Activated CD8-positive, alpha-beta memory T cell treated with anti-CD3 and anti-CD28 coated beads, Interleukin-2, amount 10 ng/mL, durations not matched to agents 7 days and 5 days (primary cell): ENCODE measurements at regions not wholly inside any gene's neighbourhood (a gene's known extent, or its start where the extent isn't known, plus 50 kb on each side); places are given as distances from the start of the nearest gene placed in this dataset.

Source experiments
- ATAC-seq: fragments of 150-1000 bp; cut with Tn5 transposase; one replicate; pipeline ENCODE4 v1.10.0; 2021; ENCODE audit warnings: moderate library complexity
- CTCF ChIA-PET: fragments of 350-600 bp; sonication (Branson Sonifier 250); formaldehyde crosslinking; loops from one replicate; lab custom pipeline; 2021; ENCODE audit warnings: antibody characterized with exemption; lab: Charles Lee
- DNase-seq: peaks from one replicate; pipeline ENCODE4 v3.0.0-alpha.2; 2020
- H3K27ac Mint-ChIP-seq: one replicate; pipeline ENCODE4 v1.8.0; 2021; ENCODE audit warnings: mild to moderate bottlenecking, mixed read lengths
- H3K27me3 Mint-ChIP-seq: one replicate; pipeline ENCODE4 v1.8.0; 2021; ENCODE audit warnings: mixed read lengths
- H3K36me3 Mint-ChIP-seq: one replicate; pipeline ENCODE4 v1.8.0; 2021; ENCODE audit warnings: mild to moderate bottlenecking, mixed read lengths
- H3K4me1 Mint-ChIP-seq: one replicate; pipeline ENCODE4 v1.8.0; 2021; ENCODE audit warnings: mixed read lengths
- H3K4me3 Mint-ChIP-seq: one replicate; pipeline ENCODE4 v1.8.0; 2021; ENCODE audit warnings: mild to moderate bottlenecking, moderate library complexity, mixed read lengths
- H3K9me3 Mint-ChIP-seq: one replicate; pipeline ENCODE4 v1.8.0; 2022; ENCODE audit warnings: low read depth, mixed read lengths

GRCh38 chr5:2860101-2860500 is 108.6 kb upstream of the IRX2 start:
- Mint-ChIP-seq H3K4me3 (no peak overlapping the region), H3K27ac (no peak overlapping the region), H3K36me3 (no peaks in the 10 kb centered on the region), H3K27me3 (no peaks in the 10 kb centered on the region), H3K4me1 (no peaks in the 10 kb centered on the region), H3K9me3 (peaks cover 5% of the 10 kb centered on the region)
- no peak for ATAC-seq
- no peak for DNase-seq
- CTCF ChIA-PET, result no interaction called here

- Mint-ChIP-seq H3K36me3 (no peaks in the 10 kb centered on the region), H3K27ac (no peak overlapping the region), H3K4me3 (no peak overlapping the region), H3K27me3 (no peaks in the 10 kb centered on the region), H3K4me1 (no peaks in the 10 kb centered on the region), H3K9me3 (peaks cover 5% of the 10 kb centered on the region)
- ATAC-seq (no peak), DNase-seq (no peak)
- CTCF ChIA-PET, result no interaction called here
These were observed 106.4 kb upstream of the IRX2 start for GRCh38 chr5:2857837-2858236.

- CTCF ChIA-PET, result no interaction called here
- Mint-ChIP-seq H3K27ac (no peak overlapping the region), H3K4me1 (no peaks in the 10 kb centered on the region), H3K36me3 (no peaks in the 10 kb centered on the region), H3K4me3 (no peak overlapping the region), H3K27me3 (no peaks in the 10 kb centered on the region), H3K9me3 (peaks cover 7% of the 10 kb centered on the region)
- DNase-seq (no peak), ATAC-seq (no peak)
These were observed 104.7 kb upstream of the IRX2 start for GRCh38 chr5:2856206-2856605.

- no peaks in the 10 kb centered on the region for H3K4me1 Mint-ChIP-seq
- H3K36me3 Mint-ChIP-seq, result no peaks in the 10 kb centered on the region
- no peak overlapping the region for H3K27ac Mint-ChIP-seq
- ATAC-seq (no peak), DNase-seq (no peak)
- CTCF ChIA-PET, result no interaction called here
- H3K27me3 Mint-ChIP-seq, result no peaks in the 10 kb centered on the region
- H3K9me3 Mint-ChIP-seq, result peaks cover 7% of the 10 kb centered on the region
- H3K4me3 Mint-ChIP-seq, result no peak overlapping the region
These were observed 101.0 kb upstream of the IRX2 start for GRCh38 chr5:2852446-2852845.

- CTCF ChIA-PET, result no interaction called here
- Mint-ChIP-seq H3K27ac (no peak overlapping the region), H3K36me3 (no peaks in the 10 kb centered on the region), H3K4me3 (no peak overlapping the region), H3K27me3 (no peaks in the 10 kb centered on the region), H3K9me3 (peaks cover 7% of the 10 kb centered on the region), H3K4me1 (no peaks in the 10 kb centered on the region)
- DNase-seq (no peak), ATAC-seq (no peak)
These were observed 100.4 kb upstream of the IRX2 start for GRCh38 chr5:2851895-2852294.

GRCh38 chr5:2849429-2849828 is 98.0 kb upstream of the IRX2 start:
- CTCF ChIA-PET, result no interaction called here
- no peak for ATAC-seq

GRCh38 chr5:2848619-2849018 is 97.1 kb upstream of the IRX2 start:
- no peaks in the 10 kb centered on the region for H3K36me3 Mint-ChIP-seq
- H3K27ac Mint-ChIP-seq, result no peak overlapping the region
- no peak for DNase-seq
- H3K4me3 Mint-ChIP-seq, result no peak overlapping the region
- CTCF ChIA-PET, result no interaction called here
- H3K9me3 Mint-ChIP-seq, result peaks cover 10% of the 10 kb centered on the region
- no peaks in the 10 kb centered on the region for H3K4me1 Mint-ChIP-seq
- no peaks in the 10 kb centered on the region for H3K27me3 Mint-ChIP-seq
- ATAC-seq, result no peak

More at GRCh38 chr5:2849429-2849828, 98.0 kb upstream of the IRX2 start:
- H3K9me3 Mint-ChIP-seq, result peaks cover 8% of the 10 kb centered on the region
- H3K27ac Mint-ChIP-seq, result no peak overlapping the region
- H3K36me3 Mint-ChIP-seq, result no peaks in the 10 kb centered on the region
- no peak overlapping the region for H3K4me3 Mint-ChIP-seq
- DNase-seq, result no peak
- no peaks in the 10 kb centered on the region for H3K4me1 Mint-ChIP-seq
- no peaks in the 10 kb centered on the region for H3K27me3 Mint-ChIP-seq

GRCh38 chr5:2847608-2848007 is 96.1 kb upstream of the IRX2 start:
- no peak for ATAC-seq
- no peak for DNase-seq
- Mint-ChIP-seq H3K27me3 (no peaks in the 10 kb centered on the region), H3K9me3 (peaks cover 10% of the 10 kb centered on the region), H3K36me3 (no peaks in the 10 kb centered on the region), H3K4me1 (no peaks in the 10 kb centered on the region), H3K4me3 (no peak overlapping the region), H3K27ac (no peak overlapping the region)
- CTCF ChIA-PET, result no interaction called here

- CTCF ChIA-PET, result no interaction called here
- H3K27ac Mint-ChIP-seq, result no peak overlapping the region
- no peaks in the 10 kb centered on the region for H3K4me1 Mint-ChIP-seq
- H3K36me3 Mint-ChIP-seq, result no peaks in the 10 kb centered on the region
- ATAC-seq (no peak), DNase-seq (no peak)
- H3K9me3 Mint-ChIP-seq, result peaks cover 8% of the 10 kb centered on the region
- no peaks in the 10 kb centered on the region for H3K27me3 Mint-ChIP-seq
- no peak overlapping the region for H3K4me3 Mint-ChIP-seq
These were observed 89.7 kb upstream of the IRX2 start for GRCh38 chr5:2841208-2841607.

- Mint-ChIP-seq H3K36me3 (no peaks in the 10 kb centered on the region), H3K27me3 (no peaks in the 10 kb centered on the region), H3K9me3 (peaks cover 5% of the 10 kb centered on the region), H3K27ac (no peak overlapping the region), H3K4me3 (no peak overlapping the region), H3K4me1 (no peaks in the 10 kb centered on the region)
- DNase-seq (no peak), ATAC-seq (no peak)
- CTCF ChIA-PET, result no interaction called here
These were observed 89.0 kb upstream of the IRX2 start for GRCh38 chr5:2840372-2840915.

- H3K27me3 Mint-ChIP-seq, result no peaks in the 10 kb centered on the region
- H3K4me3 Mint-ChIP-seq, result no peak overlapping the region
- DNase-seq, result no peak
- no peaks in the 10 kb centered on the region for H3K36me3 Mint-ChIP-seq
- H3K9me3 Mint-ChIP-seq, result peaks cover 3% of the 10 kb centered on the region
- H3K27ac Mint-ChIP-seq, result no peak overlapping the region
- H3K4me1 Mint-ChIP-seq, result no peaks in the 10 kb centered on the region
- CTCF ChIA-PET, result no interaction called here
- no peak for ATAC-seq
These were observed 84.7 kb upstream of the IRX2 start for GRCh38 chr5:2836133-2836532.

GRCh38 chr5:2833556-2833955 is 82.1 kb upstream of the IRX2 start:
- Mint-ChIP-seq H3K27me3 (no peaks in the 10 kb centered on the region), H3K4me1 (no peaks in the 10 kb centered on the region), H3K4me3 (no peak overlapping the region), H3K27ac (no peak overlapping the region), H3K36me3 (no peaks in the 10 kb centered on the region), H3K9me3 (peaks cover 3% of the 10 kb centered on the region)
- ATAC-seq, result no peak
- DNase-seq, result no peak
- CTCF ChIA-PET, result no interaction called here

GRCh38 chr5:2832394-2832793 is 80.9 kb upstream of the IRX2 start:
- no peak overlapping the region for H3K27ac Mint-ChIP-seq
- CTCF ChIA-PET, result no interaction called here
- H3K4me3 Mint-ChIP-seq, result no peak overlapping the region
- H3K4me1 Mint-ChIP-seq, result no peaks in the 10 kb centered on the region
- ATAC-seq, result no peak
- H3K36me3 Mint-ChIP-seq, result no peaks in the 10 kb centered on the region
- DNase-seq, result no peak
- no peaks in the 10 kb centered on the region for H3K9me3 Mint-ChIP-seq
- no peaks in the 10 kb centered on the region for H3K27me3 Mint-ChIP-seq

GRCh38 chr5:2829239-2829638 is 77.8 kb upstream of the IRX2 start:
- no peaks in the 10 kb centered on the region for H3K9me3 Mint-ChIP-seq
- H3K4me3 Mint-ChIP-seq, result no peak overlapping the region
- DNase-seq, result no peak
- CTCF ChIA-PET, result no interaction called here
- H3K27ac Mint-ChIP-seq, result no peak overlapping the region
- H3K27me3 Mint-ChIP-seq, result no peaks in the 10 kb centered on the region
- ATAC-seq, result no peak
- H3K36me3 Mint-ChIP-seq, result no peaks in the 10 kb centered on the region
- no peaks in the 10 kb centered on the region for H3K4me1 Mint-ChIP-seq

- Mint-ChIP-seq H3K27me3 (no peaks in the 10 kb centered on the region), H3K4me3 (no peak overlapping the region), H3K27ac (no peak overlapping the region), H3K4me1 (no peaks in the 10 kb centered on the region), H3K9me3 (peaks cover 14% of the 10 kb centered on the region), H3K36me3 (no peaks in the 10 kb centered on the region)
- CTCF ChIA-PET, result no interaction called here
- ATAC-seq (no peak), DNase-seq (no peak)
These were observed 67.5 kb upstream of the IRX2 start for GRCh38 chr5:2818936-2819335.
